ENCODE measurements at regions not wholly inside any gene's neighbourhood (a gene's known extent, or its start where the extent isn't known, plus 50 kb on each side); places are given as distances from the start of the nearest gene placed in this dataset.
"Not testable (repeated sequence)": the region's sequence is repeated elsewhere in the genome, so short reads cannot be mapped to it uniquely, and the experiment has no call there.

- DNase-seq: no peak
These were observed 195.1 kb upstream of the NR5A2 start for GRCh38 chr1:199832451-199832850.

GRCh38 chr1:199834711-199835110, 192.8 kb upstream of the NR5A2 start:
- DNase-seq: no peak

DNA sequence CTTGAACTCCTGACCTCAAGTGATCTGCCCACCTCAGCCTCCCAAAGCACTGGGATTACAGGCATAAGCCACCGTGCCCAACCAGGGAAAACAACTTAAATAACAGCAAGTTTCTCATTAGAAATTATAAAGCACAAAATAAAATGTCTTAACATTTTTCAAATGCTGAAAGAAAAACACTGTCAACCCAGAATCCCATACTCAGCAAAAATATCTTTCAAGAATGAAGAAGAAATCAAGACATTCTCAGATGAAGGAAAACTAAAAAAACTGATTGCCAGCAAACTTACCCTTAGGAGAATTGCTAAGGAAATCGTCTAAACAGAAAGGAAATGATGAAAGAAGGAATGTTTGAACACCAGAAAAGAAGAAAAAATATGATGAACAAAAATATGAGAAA, 191.1 kb upstream of the NR5A2 start:
- no peak for DNase-seq

- DNase-seq: no peak
These were observed 190.2 kb upstream of the NR5A2 start for GRCh38 chr1:199837321-199837720.

DNA sequence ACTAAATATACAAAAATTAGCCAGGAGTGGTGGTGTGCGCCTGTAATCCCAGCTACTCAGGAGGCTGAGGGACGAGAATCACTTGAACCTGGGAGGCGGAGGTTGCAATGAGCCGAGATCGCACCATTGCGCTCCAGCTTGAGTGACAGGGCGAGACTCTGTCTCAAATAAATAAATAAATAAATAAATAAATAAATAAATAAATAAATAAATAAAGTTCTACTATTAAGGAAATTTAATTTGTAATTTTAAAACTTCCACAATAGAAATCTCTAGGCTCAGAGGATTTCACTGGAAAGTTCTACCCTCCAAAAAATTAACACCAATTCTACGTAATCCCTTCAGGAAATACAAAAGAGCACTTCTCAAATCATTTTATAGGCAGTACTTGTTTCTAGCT, 187.9 kb upstream of the NR5A2 start:
- DNase-seq: not testable (repeated sequence)

GRCh38 chr1:199843096-199843495, 184.4 kb upstream of the NR5A2 start:
- DNase-seq: not testable (repeated sequence)

DNA sequence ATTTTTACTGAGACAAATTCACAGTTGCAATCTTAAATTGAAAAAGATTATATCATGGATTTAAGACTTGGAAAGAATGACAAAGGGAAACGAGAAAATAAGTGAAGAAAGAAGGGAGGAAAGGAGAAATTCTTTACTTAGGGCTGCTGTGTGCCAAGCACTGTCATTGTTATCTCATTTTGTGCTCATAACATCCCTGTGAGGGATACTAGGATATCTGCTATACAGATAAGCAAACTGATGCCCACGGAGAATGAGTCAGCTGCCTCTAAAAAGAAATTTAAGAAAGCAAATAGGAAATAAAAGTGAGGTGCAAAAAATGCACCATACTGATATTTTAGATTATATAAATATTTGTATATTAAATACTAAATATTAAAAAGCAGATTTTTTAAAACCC, 183.6 kb upstream of the NR5A2 start:
- no peak for DNase-seq

DNA sequence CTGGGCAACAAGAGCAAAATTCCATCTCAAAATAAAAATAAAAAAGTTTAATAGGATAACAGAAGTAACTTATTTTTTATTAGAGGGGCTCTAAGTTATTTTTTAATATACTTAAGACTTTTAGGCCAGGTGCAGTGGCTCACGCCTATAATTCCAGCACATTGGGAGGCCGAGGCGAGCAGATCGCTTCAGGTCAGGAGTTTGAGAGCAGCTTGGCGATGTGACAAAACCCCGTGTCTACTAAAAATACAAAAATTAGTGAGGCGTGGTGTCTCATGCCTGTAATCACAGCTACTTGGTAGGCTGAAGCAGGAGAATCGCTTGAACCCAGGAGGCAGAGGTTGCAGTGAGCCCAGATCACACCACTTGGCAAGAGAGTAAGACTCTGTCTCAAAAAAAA, 180.5 kb upstream of the NR5A2 start:
- no peak for DNase-seq

DNA sequence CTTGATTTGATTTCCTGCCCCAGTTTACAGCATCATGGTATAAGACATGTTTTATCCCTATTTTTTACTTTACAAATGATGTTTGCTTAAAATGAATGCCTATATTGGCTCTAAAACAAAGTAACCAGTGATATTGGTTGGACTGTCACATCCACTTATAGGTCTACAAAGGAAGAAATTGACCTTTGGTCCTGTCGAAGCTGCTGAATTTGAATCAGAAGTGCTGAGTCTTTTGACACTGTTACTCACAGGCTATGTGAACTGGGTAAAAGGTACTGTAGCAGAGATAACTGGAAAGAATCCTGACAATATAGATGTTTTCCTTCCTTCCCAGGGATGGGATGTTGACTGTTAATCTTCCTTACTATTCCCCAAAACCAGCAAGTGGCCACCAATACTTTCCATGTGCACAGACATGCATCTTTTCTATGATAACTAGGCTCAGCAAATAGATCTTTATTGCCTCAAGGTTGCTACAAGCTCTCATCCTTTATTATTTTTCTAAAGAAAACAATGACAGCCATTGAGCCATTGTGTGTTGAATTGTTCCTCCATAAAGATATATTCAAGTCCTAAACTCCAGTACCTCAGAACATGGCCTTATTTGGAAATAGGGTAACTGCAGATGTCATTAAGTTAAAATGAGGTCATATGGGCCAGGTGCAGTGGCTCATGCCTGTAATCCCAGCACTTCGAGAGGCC, 175.9 kb upstream of the NR5A2 start:
- DNase-seq: no peak

GRCh38 chr1:199854686-199855321, 172.7 kb upstream of the NR5A2 start:
- DNase-seq: no peak

GRCh38 chr1:199855580-199855979, 171.9 kb upstream of the NR5A2 start:
- DNase-seq: no peak

- no peak for DNase-seq
These were observed 171.2 kb upstream of the NR5A2 start for GRCh38 chr1:199856216-199856780.

GRCh38 chr1:199857108-199857507, 170.4 kb upstream of the NR5A2 start:
- no peak for DNase-seq

DNA sequence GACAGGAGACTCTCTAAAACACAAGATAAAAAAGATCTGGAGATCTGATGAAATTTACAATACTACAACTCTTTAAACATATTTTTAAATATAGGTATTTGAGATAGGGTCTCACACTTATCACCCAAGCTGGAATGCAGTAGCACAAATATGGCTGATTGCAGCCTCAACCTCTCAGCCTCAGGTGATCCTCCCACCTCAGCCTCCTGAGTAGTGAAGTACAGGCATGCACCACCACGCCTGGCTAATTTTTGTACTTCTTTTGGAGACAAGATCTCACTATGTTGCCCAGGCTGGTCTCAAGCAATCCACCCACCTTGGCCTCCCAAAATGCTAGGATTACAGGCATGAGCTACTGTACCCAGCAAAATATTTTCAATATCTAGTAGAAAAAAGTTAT, 170.0 kb upstream of the NR5A2 start:
- DNase-seq: no peak

GRCh38 chr1:199858171-199858570, 169.3 kb upstream of the NR5A2 start:
- DNase-seq: no peak

GRCh38 chr1:199858856-199859255, 168.7 kb upstream of the NR5A2 start:
- no peak for DNase-seq

DNA sequence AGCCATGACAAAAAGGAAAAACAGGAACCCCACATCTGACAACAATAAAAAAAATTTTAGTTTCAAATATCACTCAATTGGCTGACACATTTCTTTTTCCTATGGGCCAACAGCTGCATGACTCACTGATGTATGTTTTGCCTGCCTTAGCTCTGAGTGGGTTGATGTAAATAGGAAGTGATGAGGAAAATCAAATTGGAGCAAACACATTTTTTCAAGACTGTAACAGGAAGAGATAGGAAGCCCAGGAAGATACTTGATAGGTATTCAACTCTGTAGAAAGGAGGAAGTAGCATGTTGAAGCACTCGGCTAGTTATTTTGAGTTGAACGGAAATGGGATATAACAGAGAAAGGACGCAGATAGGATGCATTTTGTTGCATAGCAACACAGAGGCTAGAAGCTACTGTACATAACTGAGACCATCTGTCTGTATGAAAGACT, 168.0 kb upstream of the NR5A2 start:
- no peak for DNase-seq

DNA sequence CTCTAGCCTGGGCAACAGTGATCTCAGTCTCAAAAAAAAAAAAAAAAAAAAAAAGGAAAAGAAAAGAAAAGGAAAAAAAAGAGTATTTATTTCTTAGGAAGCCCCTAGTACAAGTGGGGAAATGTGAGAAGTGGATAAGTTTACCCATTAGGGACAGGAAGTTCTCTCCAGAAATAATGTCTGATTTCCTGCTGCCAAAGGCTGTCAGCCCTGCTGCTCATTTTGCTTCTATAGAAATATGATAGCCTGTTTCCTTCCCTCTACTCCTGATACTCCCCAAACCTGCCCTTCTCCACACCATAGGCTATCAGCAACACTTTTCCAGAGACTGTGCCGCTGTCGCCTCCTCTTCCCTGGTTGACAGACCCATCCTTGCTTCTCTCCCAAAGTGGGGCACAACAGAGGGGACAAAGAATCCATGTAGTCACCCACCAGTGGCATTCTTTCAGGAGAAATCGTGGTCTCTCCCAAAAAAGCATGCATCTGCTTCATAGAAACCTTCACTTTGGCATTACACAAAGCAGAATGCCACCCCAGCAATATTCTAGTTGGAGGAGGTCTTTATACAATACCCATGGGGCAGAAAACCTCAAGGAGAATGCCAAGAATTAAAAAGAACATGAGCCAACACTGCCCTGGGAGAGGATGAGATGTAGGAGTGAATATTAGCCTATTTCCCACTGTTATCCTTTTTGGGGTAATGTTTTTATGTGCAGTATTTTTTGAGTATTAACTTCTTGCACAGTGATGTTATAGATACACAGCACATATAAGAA, 166.3 kb upstream of the NR5A2 start:
- no peak for DNase-seq

GRCh38 chr1:199862047-199862446, 165.5 kb upstream of the NR5A2 start:
- no peak for DNase-seq

DNA sequence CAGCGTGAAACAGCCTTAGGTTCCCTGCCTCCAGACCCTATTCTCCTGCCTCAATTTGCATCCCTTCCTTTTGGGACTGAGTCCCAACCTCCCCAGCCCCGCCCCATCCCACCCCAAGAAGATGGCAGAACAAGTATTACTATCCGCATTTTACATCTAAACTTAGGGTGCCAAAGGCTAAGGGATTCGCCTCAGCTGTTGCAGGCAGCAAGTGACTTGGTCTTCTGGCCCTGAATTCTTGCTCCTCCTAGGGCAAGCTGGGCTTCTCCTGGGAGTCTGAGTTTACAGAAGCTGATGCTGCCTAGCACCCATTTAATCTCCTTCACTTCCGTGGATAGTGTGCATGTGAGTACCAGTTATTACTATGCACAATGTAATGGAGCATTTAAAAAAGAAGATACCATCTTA, 161.3 kb upstream of the NR5A2 start:
- DNase-seq: no peak

GRCh38 chr1:199867601-199868000, 159.9 kb upstream of the NR5A2 start:
- DNase-seq: no peak

DNA sequence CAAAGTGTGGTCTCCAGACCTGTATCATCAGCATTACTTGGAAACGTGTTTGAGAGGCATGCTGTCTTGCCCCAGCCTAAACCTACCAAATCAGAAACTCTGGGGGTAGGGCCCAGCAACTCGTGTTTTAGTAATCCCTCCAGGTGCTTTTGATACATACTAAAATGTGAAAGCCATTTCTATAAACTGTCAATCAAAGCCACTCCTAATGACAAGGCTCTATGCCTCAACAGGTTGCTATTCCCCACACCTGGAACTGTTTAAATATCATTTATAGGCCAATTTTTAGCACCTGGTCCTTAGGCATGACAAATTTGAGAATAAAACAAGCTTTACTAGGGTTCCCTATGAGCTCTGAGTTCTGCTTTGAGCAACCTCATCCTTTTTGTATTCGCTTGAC, 158.7 kb upstream of the NR5A2 start:
- no peak for DNase-seq

GRCh38 chr1:199875337-199875736, 152.2 kb upstream of the NR5A2 start:
- DNase-seq: no peak

DNA sequence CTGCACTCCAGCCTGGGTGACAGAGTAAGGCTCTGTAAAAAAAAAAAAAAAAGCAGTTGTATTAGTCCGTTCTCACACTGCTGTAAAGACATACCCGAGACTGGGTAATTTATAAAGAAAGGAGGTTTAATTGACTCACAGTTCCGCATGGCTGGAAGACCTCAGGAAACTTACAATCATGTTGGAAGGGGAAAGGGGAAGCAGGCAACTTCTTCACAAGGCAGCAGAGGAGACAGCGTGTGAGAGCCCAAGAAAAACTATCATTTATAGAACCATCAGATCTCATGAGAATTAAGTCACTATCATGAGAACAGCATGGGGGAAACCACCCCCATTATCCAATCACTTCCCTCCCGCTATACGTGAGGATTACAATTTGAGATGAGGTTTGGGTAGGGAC, 151.7 kb upstream of the NR5A2 start:
- no peak for DNase-seq
